VCaP (cell line): ENCODE measurements at regions not wholly inside any gene's neighbourhood (a gene's known extent, or its start where the extent isn't known, plus 50 kb on each side); places are given as distances from the start of the nearest gene placed in this dataset.
A peak's percentile ranks its signal among the peaks of the same experiment; 100 is the strongest.
"Not testable (repeated sequence)": the region's sequence is repeated elsewhere in the genome, so short reads cannot be mapped to it uniquely, and the experiment has no call there.

ENCODE experiments used
- H3K27ac ChIP-seq: fragments of 450-650 bp; 2 replicates; pipeline ENCODE4 v1.5.1; 2017
- CTCF ChIP-seq: fragments of 450-650 bp; conservative IDR thresholded peaks from 2 replicates; pipeline ENCODE4 v1.5.1; 2017; ENCODE audit warnings: mild to moderate bottlenecking, moderate library complexity

GRCh38 chr16:14011846-14012245, 59.3 kb upstream of the MRTFB start:
- no peak for TF ChIP-seq CTCF
- H3K27ac ChIP-seq: no peak overlapping the region

GRCh38 chr16:14013145-14013570, 58.0 kb upstream of the MRTFB start:
- TF ChIP-seq CTCF: no peak
- H3K27ac ChIP-seq: no peak overlapping the region

- no peak for TF ChIP-seq CTCF
- H3K27ac ChIP-seq: peak overlapping the region; percentile 15; the same call in 1 of the 2 replicates
Observed at GRCh38 chr16:14013571-14014283, 57.4 kb upstream of the MRTFB start.

GRCh38 chr16:14014284-14014625, 56.9 kb upstream of the MRTFB start:
- TF ChIP-seq CTCF: no peak
- H3K27ac ChIP-seq: no peak overlapping the region; the same call in 1 of the 2 replicates

GRCh38 chr16:14015033-14015432, 56.1 kb upstream of the MRTFB start:
- H3K27ac ChIP-seq: no peak overlapping the region
- TF ChIP-seq CTCF: no peak

GRCh38 chr16:14015461-14015860, 55.7 kb upstream of the MRTFB start:
- TF ChIP-seq CTCF: no peak

GRCh38 chr16:14015948-14016347, 55.2 kb upstream of the MRTFB start:
- no peak overlapping the region for H3K27ac ChIP-seq
- TF ChIP-seq CTCF: no peak

More at GRCh38 chr16:14015461-14015860, 55.7 kb upstream of the MRTFB start:
- H3K27ac ChIP-seq: no peak overlapping the region

- not testable (repeated sequence) for H3K27ac ChIP-seq
Observed at GRCh38 chr16:14016362-14016761, 54.8 kb upstream of the MRTFB start.
